Hematopoietic multipotent progenitor cell treated with erythropoietin and hydrocortisone succinate and interleukin-3 and kit ligand, for 8 days (in vitro differentiated cells): ENCODE measurements at regions not wholly inside any gene's neighbourhood (a gene's known extent, or its start where the extent isn't known, plus 50 kb on each side); places are given as distances from the start of the nearest gene placed in this dataset.
"Not testable (repeated sequence)": the region's sequence is repeated elsewhere in the genome, so short reads cannot be mapped to it uniquely, and the experiment has no call there.

Experiments
- DNase-seq: peaks from one replicate; pipeline ENCODE4 v3.0.0-alpha.2; 2015

DNA sequence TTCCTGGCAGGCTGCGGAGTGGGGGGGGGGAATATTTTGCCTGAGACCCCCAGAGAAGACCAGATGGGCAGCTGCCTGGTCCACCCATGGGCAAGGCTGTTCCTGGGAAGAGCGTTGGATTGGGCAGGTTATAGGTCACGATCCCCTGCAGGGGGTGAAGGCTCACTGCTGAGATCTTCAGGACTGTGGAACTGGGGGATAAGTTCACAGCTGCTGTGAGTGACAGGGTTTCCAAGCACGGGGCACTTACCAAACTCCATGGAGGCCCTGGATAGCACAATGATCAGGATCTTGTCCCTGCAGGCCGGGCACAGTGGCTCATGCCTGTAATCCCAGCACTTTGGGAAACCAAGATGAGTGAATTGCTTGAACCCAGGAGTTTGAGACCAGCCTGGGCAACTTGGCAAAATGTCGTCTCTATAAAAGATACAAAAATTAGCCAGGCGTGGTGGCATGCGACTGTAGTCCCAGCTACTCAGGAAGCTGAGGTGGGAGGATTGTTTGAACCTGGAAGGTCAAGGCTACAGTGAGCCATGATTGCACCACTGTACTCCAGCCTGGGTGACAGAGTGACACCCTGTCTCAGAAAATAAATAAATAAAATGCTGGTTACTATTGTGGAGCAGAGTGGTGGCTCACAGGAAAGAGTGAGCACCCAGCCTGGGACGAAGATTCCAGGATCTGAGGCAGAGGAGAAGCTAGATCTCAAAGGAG is 68.0 kb upstream of the HELT start:
- no peak for DNase-seq

DNA sequence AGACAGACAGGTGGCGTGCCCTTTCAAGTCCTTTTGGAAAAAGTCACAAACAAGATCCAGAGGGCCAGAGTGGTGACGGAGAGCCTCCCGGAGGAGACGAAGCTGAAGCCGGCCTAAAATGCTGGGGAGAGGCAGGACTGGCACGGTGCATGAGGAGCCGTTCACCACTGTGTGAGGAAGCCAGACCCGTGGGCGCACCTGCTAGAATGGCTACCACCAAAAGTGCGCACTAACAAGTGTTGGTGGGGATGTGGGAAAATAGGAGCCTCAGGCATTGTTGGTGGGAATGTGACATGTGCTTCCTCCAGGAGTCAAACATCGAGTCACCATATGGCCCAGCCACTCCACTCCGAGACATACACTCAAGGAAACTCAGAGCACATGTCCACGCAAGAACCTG is 67.4 kb upstream of the HELT start:
- no peak for DNase-seq

- no peak for DNase-seq
Measured at GRCh38 chr4:184951668-184952160, 66.6 kb upstream of the HELT start.

DNA sequence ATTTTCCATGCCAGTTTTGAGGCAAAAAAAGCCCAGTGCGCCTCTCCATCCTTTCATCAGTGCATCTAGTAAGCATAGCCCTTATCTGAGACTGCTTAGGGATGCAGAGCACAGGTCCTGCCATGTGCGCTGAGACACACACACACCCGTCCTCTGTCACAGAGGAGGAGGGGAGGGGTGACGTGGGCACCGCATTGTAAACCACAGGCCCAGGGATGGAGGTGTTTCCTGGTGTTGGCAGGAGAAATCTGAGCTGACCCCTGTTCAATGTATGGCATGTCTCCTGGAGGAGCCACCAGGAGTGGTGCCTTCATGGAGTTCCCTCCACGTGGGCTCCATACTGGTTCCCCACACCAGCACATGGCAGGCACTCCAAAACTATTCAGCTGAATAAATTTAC is 65.8 kb upstream of the HELT start:
- no peak for DNase-seq

DNA sequence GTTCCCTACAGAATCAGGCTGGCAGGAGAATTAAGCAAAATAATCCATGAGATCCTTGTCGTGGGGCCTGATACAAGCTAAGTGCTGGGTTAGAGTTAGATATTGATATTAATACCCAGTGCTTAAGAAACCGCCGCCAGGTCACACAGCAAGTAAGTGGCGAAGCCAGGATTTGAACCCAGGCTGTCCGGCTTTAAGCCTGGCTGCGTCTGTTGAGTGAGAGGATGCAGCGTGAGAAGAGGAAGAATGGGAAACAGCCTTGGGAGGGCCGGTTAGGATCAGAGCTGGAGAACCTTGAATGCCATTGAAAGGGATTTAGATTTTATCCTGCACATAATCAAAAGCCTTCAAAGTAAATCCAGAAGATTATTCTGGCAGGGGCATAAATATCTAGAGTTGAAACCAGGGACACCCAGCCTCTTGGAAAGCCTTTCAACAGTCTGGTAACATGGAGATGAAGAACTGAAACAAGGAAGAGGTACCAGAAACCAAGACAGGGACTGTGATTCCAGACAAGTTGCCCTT is 64.8 kb upstream of the HELT start:
- no peak for DNase-seq

DNA sequence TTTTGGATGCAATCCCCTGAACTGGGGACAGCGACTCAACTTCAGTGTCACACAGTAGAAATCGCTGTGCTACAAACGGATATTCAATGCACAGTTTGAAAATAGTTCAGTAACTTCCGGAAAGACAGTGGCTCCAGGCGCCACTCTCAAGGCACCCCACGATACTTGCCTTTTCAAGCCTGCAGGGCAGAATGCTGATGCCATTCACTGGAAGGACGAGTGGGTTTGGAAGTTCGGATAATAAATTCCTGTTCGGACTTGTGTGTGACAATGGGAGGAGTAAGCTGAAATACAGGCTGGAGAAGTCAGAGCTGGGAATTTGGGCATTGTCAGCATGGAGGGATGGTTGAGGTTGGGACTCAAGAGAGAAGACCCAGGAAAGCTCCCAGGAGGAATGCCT is 64.3 kb upstream of the HELT start:
- no peak for DNase-seq

GRCh38 chr4:184954482-184954881 is 63.8 kb upstream of the HELT start:
- no peak for DNase-seq

DNA sequence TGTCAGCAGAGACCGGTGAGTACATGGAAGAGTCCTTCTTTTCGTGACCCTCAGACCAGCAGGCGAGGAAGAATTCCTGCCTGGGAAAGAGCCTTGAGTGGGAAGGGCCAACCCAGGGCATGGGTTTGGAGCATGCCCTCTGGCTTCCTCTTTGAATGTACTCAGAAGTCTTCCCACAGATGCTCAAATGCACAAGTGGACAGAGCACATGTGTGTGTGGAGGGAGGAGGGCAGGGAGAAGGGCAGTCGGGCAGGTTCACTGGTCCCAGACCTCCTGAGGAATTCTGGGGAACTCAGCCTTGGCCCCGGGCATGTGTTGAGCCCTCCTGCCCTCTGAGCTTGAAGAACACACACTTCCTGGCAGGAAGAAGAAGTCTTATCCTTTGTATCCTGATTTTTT is 63.2 kb upstream of the HELT start:
- DNase-seq: no peak

DNA sequence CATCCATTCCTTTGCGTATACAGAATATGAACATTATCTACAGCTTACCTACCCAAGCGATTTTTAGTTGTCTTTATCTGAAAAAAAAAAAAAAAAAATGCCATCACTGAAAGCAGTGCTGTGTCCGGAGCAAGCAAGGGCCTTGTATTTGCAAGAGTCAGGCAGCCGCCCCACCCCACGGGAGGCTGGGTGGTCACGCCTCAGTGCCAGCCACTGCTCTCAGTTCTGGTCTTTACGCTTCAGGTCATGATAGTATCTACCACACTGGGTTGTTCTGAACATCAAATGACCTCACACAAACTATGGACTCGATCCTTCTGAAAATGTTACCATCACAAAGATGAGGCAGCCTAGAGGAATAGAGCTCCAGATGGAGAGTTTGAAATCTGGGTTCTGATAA is 62.7 kb upstream of the HELT start:
- DNase-seq: no peak

GRCh38 chr4:184957446-184958115 is 60.7 kb upstream of the HELT start:
- DNase-seq: no peak

- no peak for DNase-seq
Measured at GRCh38 chr4:184958127-184958922, 60.0 kb upstream of the HELT start.

DNA sequence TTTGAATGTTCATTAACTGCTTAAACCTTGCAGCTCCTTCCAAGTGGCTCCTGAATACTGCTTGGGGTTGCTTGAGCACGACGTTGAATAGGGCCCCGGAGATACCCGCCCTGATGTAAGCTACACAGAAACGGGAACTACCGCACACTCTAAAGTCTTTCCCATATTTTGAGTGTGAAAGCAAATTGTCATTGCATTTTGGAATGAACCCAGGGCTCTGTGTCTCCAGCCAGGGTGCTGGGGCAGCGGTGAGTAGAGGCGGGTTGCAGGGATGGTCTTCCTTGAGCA is 59.4 kb upstream of the HELT start:
- DNase-seq: no peak

GRCh38 chr4:184959309-184959708 is 59.0 kb upstream of the HELT start:
- DNase-seq: no peak

- DNase-seq: no peak
Measured at GRCh38 chr4:184959786-184960185, 58.5 kb upstream of the HELT start.

- DNase-seq: no peak
Measured at GRCh38 chr4:184960505-184960971, 57.8 kb upstream of the HELT start.

GRCh38 chr4:184961660-184962059 is 56.6 kb upstream of the HELT start:
- no peak for DNase-seq

- no peak for DNase-seq
Measured at GRCh38 chr4:184962125-184962638, 56.1 kb upstream of the HELT start.

DNA sequence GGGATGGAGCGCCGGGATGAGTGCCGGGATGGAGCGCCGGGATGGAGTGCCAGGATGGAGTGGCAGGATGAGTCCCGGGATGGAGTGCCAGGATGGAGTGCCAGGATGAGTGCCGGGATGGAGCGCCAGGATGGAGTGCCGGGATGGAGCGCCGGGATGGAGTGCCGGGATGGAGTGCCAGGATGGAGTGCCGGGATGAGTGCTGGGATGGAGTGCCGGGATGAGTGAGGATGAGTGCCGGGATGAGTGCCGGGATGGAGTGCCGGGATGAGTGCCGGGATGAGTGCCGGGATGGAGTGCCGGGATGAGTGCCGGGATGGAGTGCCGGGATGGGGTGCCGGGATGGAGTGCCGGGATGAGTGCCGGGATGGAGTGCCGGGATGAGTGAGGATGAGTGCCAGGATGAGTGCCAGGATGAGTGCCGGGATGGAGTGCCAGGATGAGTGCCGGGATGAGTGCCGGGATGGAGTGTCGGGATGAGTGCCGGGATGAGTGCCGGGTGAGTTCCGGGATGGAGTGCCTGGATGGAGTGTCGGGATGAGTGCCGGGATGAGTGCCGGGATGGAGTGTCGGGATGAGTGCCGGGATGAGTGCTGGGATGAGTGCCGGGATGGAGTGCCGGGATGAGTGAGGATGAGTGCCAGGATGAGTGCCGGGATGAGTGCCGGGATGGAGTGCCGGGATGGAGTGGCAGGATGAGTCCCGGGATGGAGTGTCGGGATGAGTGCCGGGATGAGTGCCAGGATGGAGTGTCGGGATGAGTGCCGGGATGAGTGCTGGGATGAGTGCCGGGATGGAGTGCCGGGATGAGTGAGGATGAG is 52.9 kb upstream of the HELT start:
- DNase-seq: not testable (repeated sequence)

- not testable (repeated sequence) for DNase-seq
Measured at GRCh38 chr4:184966051-184966691, 52.1 kb upstream of the HELT start.

GRCh38 chr4:184967699-184968098 is 50.6 kb upstream of the HELT start:
- DNase-seq: not testable (repeated sequence)

- DNase-seq: no peak
Measured at GRCh38 chr4:184968366-184968765, 49.9 kb upstream of the HELT start.
